Liver (tissue), 2 donors: ENCODE measurements at regions not wholly inside any gene's neighbourhood (a gene's known extent, or its start where the extent isn't known, plus 50 kb on each side); places are given as distances from the start of the nearest gene placed in this dataset.

Experiments used
- CTCF ChIP-seq: fragments of 150-350 bp; IDR thresholded peaks from 2 replicates; pipeline ENCODE4 v1.5.1; 2017; ENCODE audit warnings: improper control_type of control experiment, low read depth, low read length; ENCODE audit not compliant: missing input control
- MAX ChIP-seq: IDR thresholded peaks from 2 replicates; pipeline ENCODE4 v1.6.1; 2016; ENCODE audit warnings: antibody characterized with exemption
- donor health status: healthy.

- no peak for TF ChIP-seq CTCF
- no peak for TF ChIP-seq MAX
These were observed 167.6 kb downstream of the ZNF365 start for GRCh38 chr10:62541811-62542210.
